GM12891 (cell line): ENCODE measurements at regions not wholly inside any gene's neighbourhood (a gene's known extent, or its start where the extent isn't known, plus 50 kb on each side); places are given as distances from the start of the nearest gene placed in this dataset.

ENCODE experiments used
- DNase-seq: peaks from one replicate; pipeline ENCODE4 v3.0.0; 2011; ENCODE audit warnings: low spot score; ENCODE audit not compliant: insufficient read length
- FAIRE-seq: peaks from 2 replicates; lab custom pipeline; 2011; peaks lifted over from hg19 to GRCh38; lab: Jason Lieb, UNC
- PAX5 ChIP-seq: IDR thresholded peaks from 2 replicates; pipeline ENCODE4 v1.6.1; 2011; ENCODE audit warnings: low read length, moderate library complexity, mild to moderate bottlenecking; ENCODE audit not compliant: insufficient read depth, severe bottlenecking
- POLR2A ChIP-seq: IDR thresholded peaks from 2 replicates; pipeline ENCODE4 v1.6.1; 2011; ENCODE audit warnings: low read depth, low read length, control low read depth
- POLR2AphosphoS5 ChIP-seq: IDR thresholded peaks from 2 replicates; pipeline ENCODE4 v1.6.1; 2011; ENCODE audit warnings: low read depth, low read length, control low read depth
- POU2F2 ChIP-seq: IDR thresholded peaks from 2 replicates; pipeline ENCODE4 v1.6.1; 2011; ENCODE audit warnings: low read depth, mild to moderate bottlenecking, control low read depth, low read length, moderate library complexity
- SPI1 ChIP-seq: IDR thresholded peaks from 2 replicates; pipeline ENCODE4 v1.6.1; 2011; ENCODE audit warnings: low read depth, low read length, control low read depth
- TAF1 ChIP-seq: IDR thresholded peaks from 2 replicates; pipeline ENCODE4 v1.6.1; 2011; ENCODE audit warnings: low read depth, low read length, control low read depth

GRCh38 chr10:44201011-44201410 is 183.9 kb downstream of the CXCL12 start:
- FAIRE-seq (no peak), DNase-seq (no peak)
- TF ChIP-seq POU2F2, result no peak
- TF ChIP-seq POLR2AphosphoS5, result no peak
- TF ChIP-seq PAX5, result no peak
- TF ChIP-seq TAF1, result no peak
- TF ChIP-seq POLR2A, result no peak
- TF ChIP-seq SPI1, result no peak

GRCh38 chr10:44199991-44200655 is 184.8 kb downstream of the CXCL12 start:
- TF ChIP-seq POU2F2, result no peak
- TF ChIP-seq POLR2AphosphoS5, result no peak
- no peak for TF ChIP-seq SPI1
- TF ChIP-seq PAX5, result no peak
- no peak for TF ChIP-seq TAF1
- TF ChIP-seq POLR2A, result no peak
- DNase-seq, result no peak
- FAIRE-seq, result no peak

GRCh38 chr10:44199267-44199666 is 185.6 kb downstream of the CXCL12 start:
- TF ChIP-seq PAX5 (no peak), POU2F2 (no peak), SPI1 (no peak), TAF1 (no peak), POLR2AphosphoS5 (no peak), POLR2A (no peak)
- DNase-seq (no peak), FAIRE-seq (no peak)

GRCh38 chr10:44198780-44199097 is 186.2 kb downstream of the CXCL12 start:
- FAIRE-seq, result no peak

GRCh38 chr10:44198096-44198779 is 186.7 kb downstream of the CXCL12 start:
- no peak for FAIRE-seq
- TF ChIP-seq TAF1 (no peak), POLR2AphosphoS5 (no peak), POLR2A (no peak), POU2F2 (no peak), PAX5 (no peak), SPI1 (no peak)
- DNase-seq, result no peak

More at GRCh38 chr10:44198780-44199097, 186.2 kb downstream of the CXCL12 start:
- TF ChIP-seq POLR2AphosphoS5 (no peak), PAX5 (no peak), POLR2A (no peak), SPI1 (no peak), TAF1 (no peak), POU2F2 (no peak)
- no peak for DNase-seq

GRCh38 chr10:44197646-44198045 is 187.3 kb downstream of the CXCL12 start:
- no peak for FAIRE-seq
- DNase-seq, result no peak
- TF ChIP-seq TAF1, result no peak
- no peak for TF ChIP-seq POU2F2
- no peak for TF ChIP-seq POLR2AphosphoS5
- no peak for TF ChIP-seq PAX5
- TF ChIP-seq POLR2A, result no peak
- TF ChIP-seq SPI1, result no peak

GRCh38 chr10:44196336-44196735 is 188.6 kb downstream of the CXCL12 start:
- FAIRE-seq, result no peak

GRCh38 chr10:44196008-44196320 is 188.9 kb downstream of the CXCL12 start:
- FAIRE-seq (no peak), DNase-seq (no peak)
- no peak for TF ChIP-seq POU2F2
- TF ChIP-seq SPI1, result no peak
- TF ChIP-seq PAX5, result no peak
- no peak for TF ChIP-seq TAF1
- no peak for TF ChIP-seq POLR2A
- TF ChIP-seq POLR2AphosphoS5, result no peak

More at GRCh38 chr10:44196336-44196735, 188.6 kb downstream of the CXCL12 start:
- TF ChIP-seq TAF1, result no peak
- TF ChIP-seq SPI1, result no peak
- no peak for TF ChIP-seq POLR2AphosphoS5
- TF ChIP-seq POU2F2, result no peak
- no peak for TF ChIP-seq PAX5
- TF ChIP-seq POLR2A, result no peak
- DNase-seq, result no peak

- DNase-seq, result no peak
- TF ChIP-seq POLR2A, result no peak
- no peak for TF ChIP-seq POU2F2
- no peak for TF ChIP-seq SPI1
- TF ChIP-seq TAF1, result no peak
- FAIRE-seq, result no peak
These were observed 189.5 kb downstream of the CXCL12 start for GRCh38 chr10:44195112-44196007.

GRCh38 chr10:44194435-44194834 is 190.5 kb downstream of the CXCL12 start:
- TF ChIP-seq POU2F2, result no peak
- TF ChIP-seq SPI1, result no peak
- no peak for TF ChIP-seq PAX5
- no peak for TF ChIP-seq TAF1
- TF ChIP-seq POLR2AphosphoS5, result no peak
- TF ChIP-seq POLR2A, result no peak
- FAIRE-seq (no peak), DNase-seq (no peak)
